Neuronal stem cell (in vitro differentiated cells): ENCODE measurements at regions not wholly inside any gene's neighbourhood (a gene's known extent, or its start where the extent isn't known, plus 50 kb on each side); places are given as distances from the start of the nearest gene placed in this dataset.

ENCODE experiments used
- DNase-seq: peaks from one replicate; pipeline ENCODE4 v3.0.0-alpha.2; 2013; ENCODE audit warnings: low spot score
- H2AFZ ChIP-seq: one replicate; pipeline ENCODE4 v1.6.1; 2013; ENCODE audit warnings: mild to moderate bottlenecking, low read length, inconsistent platforms
- H2AK5ac ChIP-seq: 2 replicates; pipeline ENCODE4 v1.6.1; 2013; ENCODE audit warnings: low read depth, mild to moderate bottlenecking, inconsistent platforms, low read length, moderate library complexity, mixed read lengths
- H2BK120ac ChIP-seq: 2 replicates; pipeline ENCODE4 v1.6.1; 2013; ENCODE audit warnings: low read depth, mild to moderate bottlenecking, inconsistent platforms, low read length, moderate library complexity, mixed read lengths
- H2BK12ac ChIP-seq: one replicate; pipeline ENCODE4 v1.6.1; 2013; ENCODE audit warnings: low read length, inconsistent platforms
- H2BK15ac ChIP-seq: 2 replicates; pipeline ENCODE4 v1.6.1; 2013; ENCODE audit warnings: mild to moderate bottlenecking, low read length, inconsistent platforms, mixed read lengths
- H2BK5ac ChIP-seq: one replicate; pipeline ENCODE4 v1.6.1; 2013; ENCODE audit warnings: inconsistent platforms, mild to moderate bottlenecking, low read length, moderate library complexity
- H3K14ac ChIP-seq: one replicate; pipeline ENCODE4 v1.6.1; 2013; ENCODE audit warnings: low read length, inconsistent platforms
- H3K18ac ChIP-seq: 2 replicates; pipeline ENCODE4 v1.6.1; 2013; ENCODE audit warnings: low read length, inconsistent platforms
- H3K23ac ChIP-seq: 2 replicates; pipeline ENCODE4 v1.6.1; 2013; ENCODE audit warnings: low read depth, mild to moderate bottlenecking, mixed read lengths, low read length, inconsistent platforms; ENCODE audit not compliant: poor library complexity
- H3K27ac ChIP-seq: replicated peaks from 3 replicates; pipeline ENCODE4 v1.5.1; 2013; ENCODE audit warnings: low read length, inconsistent platforms
- H3K27me3 ChIP-seq, 3 experiments: 2 replicates each; pipeline ENCODE4 v1.6.1; 2013; ENCODE audit warnings: low read length in 3 of 3, mild to moderate bottlenecking in 2 of 3, inconsistent platforms in 1 of 3, low read depth in 1 of 3, mixed read lengths in 1 of 3, moderate library complexity in 1 of 3; ENCODE audit not compliant: control insufficient read depth in 3 of 3, insufficient read depth in 3 of 3
- H3K36me3 ChIP-seq, 2 donors: replicated peaks in 1 of 2; 2 replicates each; pipeline ENCODE4 v1.6.1; 2013; ENCODE audit warnings: low read length in 2 of 2; ENCODE audit not compliant: control insufficient read depth in 2 of 2, insufficient read depth in 2 of 2
- H3K4ac ChIP-seq: 2 replicates; pipeline ENCODE4 v1.6.1; 2013; ENCODE audit warnings: inconsistent platforms, mild to moderate bottlenecking, low read length, moderate library complexity
- H3K4me1 ChIP-seq, 2 donors: 1 replicate in 1 of 2; 2 replicates in 1 of 2; pipeline ENCODE4 v1.6.1; 2013; ENCODE audit warnings: low read length in 2 of 2, low read depth in 1 of 2; ENCODE audit not compliant: control insufficient read depth in 2 of 2, insufficient read depth in 1 of 2
- H3K4me2 ChIP-seq: one replicate; pipeline ENCODE4 v1.6.1; 2013; ENCODE audit warnings: mild to moderate bottlenecking, low read length, inconsistent platforms; ENCODE audit not compliant: insufficient read depth, poor library complexity, severe bottlenecking
- H3K4me3 ChIP-seq, 2 donors: 2 replicates each; pipeline ENCODE4 v1.5.1; 2013; ENCODE audit warnings: low read length in 2 of 2, mild to moderate bottlenecking in 2 of 2, inconsistent platforms in 1 of 2, moderate library complexity in 1 of 2
- H3K79me1 ChIP-seq: one replicate; pipeline ENCODE4 v1.6.1; 2013; ENCODE audit warnings: low read depth, mild to moderate bottlenecking, inconsistent platforms, low read length, moderate library complexity
- H3K9ac ChIP-seq: one replicate; pipeline ENCODE4 v1.6.1; 2013; ENCODE audit warnings: mild to moderate bottlenecking, low read depth, low read length, inconsistent platforms; ENCODE audit not compliant: poor library complexity
- H3K9me3 ChIP-seq, 2 donors: replicated peaks in 1 of 2; 2 replicates each; pipeline versions ENCODE3 to v1.6.1; 2013; ENCODE audit warnings: low read length in 2 of 2, mild to moderate bottlenecking in 2 of 2, inconsistent platforms in 1 of 2, low read depth in 1 of 2, mixed read lengths in 1 of 2, moderate library complexity in 1 of 2; ENCODE audit not compliant: control insufficient read depth in 2 of 2, insufficient read depth in 1 of 2
- H4K8ac ChIP-seq: one replicate; pipeline ENCODE4 v1.6.1; 2013; ENCODE audit warnings: low read depth, mild to moderate bottlenecking, inconsistent platforms, low read length, moderate library complexity
- H4K91ac ChIP-seq: one replicate; pipeline ENCODE4 v1.6.1; 2013; ENCODE audit warnings: low read length, low read depth, mild to moderate bottlenecking, inconsistent platforms; ENCODE audit not compliant: poor library complexity
- WGBS, 2 donors: extraction: QIAGEN DNeasy Blood & Tissue Kit; methylation state at CpG; one replicate each; pipeline ENCODE4 v1.1.7; 2013; ENCODE audit warnings: missing lambda C conversion rate in 2 of 2, mixed read lengths in 1 of 2; ENCODE audit not compliant: insufficient read length in 2 of 2, insufficient replicate concordance in 1 of 2; ENCODE audit errors: extremely low coverage in 2 of 2; 5-methylcytosine and 5-hydroxymethylcytosine counted together

DNA sequence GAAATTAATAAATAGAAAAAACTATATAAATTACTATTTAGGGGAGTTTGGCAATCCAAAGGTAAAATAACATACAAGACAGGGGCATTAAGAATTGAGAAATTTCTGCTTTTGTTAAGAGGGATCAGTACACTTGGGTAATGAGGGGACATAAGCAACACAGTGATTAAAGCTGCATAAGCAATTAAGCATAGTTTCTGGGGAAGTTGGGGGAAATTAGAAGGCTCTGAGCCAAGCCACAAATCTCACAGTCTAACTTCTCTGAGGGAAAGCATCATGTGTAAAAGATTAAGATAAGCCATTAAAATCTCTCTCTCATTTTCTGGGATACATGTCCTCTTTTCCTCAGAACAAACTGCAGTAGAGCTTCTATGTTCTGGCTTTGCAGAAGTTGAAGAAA lies 533.9 kb upstream of the LRFN5 start:
- no peak overlapping the region for H3K9ac ChIP-seq
- H2BK12ac ChIP-seq: no peak overlapping the region
- H2BK15ac ChIP-seq: no peak overlapping the region
- H3K14ac ChIP-seq: no peak overlapping the region
- no peak overlapping the region for H3K4me3 ChIP-seq
- no peak overlapping the region for H3K27ac ChIP-seq
- DNase-seq: no peak
- no peaks in the 10 kb centered on the region for H3K27me3 ChIP-seq
- no peaks in the 10 kb centered on the region for H3K4me1 ChIP-seq
- H4K8ac ChIP-seq: no peak overlapping the region
- H3K23ac ChIP-seq: no peak overlapping the region
- no peak overlapping the region for H2BK120ac ChIP-seq
- H2BK5ac ChIP-seq: no peak overlapping the region
- no peaks in the 10 kb centered on the region for H3K36me3 ChIP-seq
- H2AK5ac ChIP-seq: no peak overlapping the region
- H3K4ac ChIP-seq: no peak overlapping the region
- no peak overlapping the region for H3K18ac ChIP-seq
- H4K91ac ChIP-seq: no peak overlapping the region
- H2AFZ ChIP-seq: no peak overlapping the region
- no peaks in the 10 kb centered on the region for H3K9me3 ChIP-seq
- no peaks in the 10 kb centered on the region for H3K79me1 ChIP-seq
- no peak overlapping the region for H3K4me2 ChIP-seq

GRCh38 chr14:41071351-41071750 lies 535.3 kb upstream of the LRFN5 start:
- no CpG with 5 or more reads among the region's 2 CpGs for whole genome bisulfite sequencing, 2 donors
- no peak overlapping the region for H2BK5ac ChIP-seq
- H3K9ac ChIP-seq: no peak overlapping the region
- H3K36me3 ChIP-seq: no peaks in the 10 kb centered on the region
- no peak overlapping the region for H3K18ac ChIP-seq
- no peaks in the 10 kb centered on the region for H3K79me1 ChIP-seq
- no peaks in the 10 kb centered on the region for H3K4me1 ChIP-seq
- no peak overlapping the region for H2BK120ac ChIP-seq
- H2AFZ ChIP-seq: no peak overlapping the region
- H3K27me3 ChIP-seq: no peaks in the 10 kb centered on the region
- H2BK15ac ChIP-seq: no peak overlapping the region
- no peak overlapping the region for H3K4me3 ChIP-seq
- H3K23ac ChIP-seq: no peak overlapping the region
- no peak overlapping the region for H2AK5ac ChIP-seq
- H3K4me2 ChIP-seq: no peak overlapping the region
- no peak overlapping the region for H3K27ac ChIP-seq
- H2BK12ac ChIP-seq: no peak overlapping the region
- H3K4ac ChIP-seq: no peak overlapping the region
- no peaks in the 10 kb centered on the region for H3K9me3 ChIP-seq
- no peak for DNase-seq
- no peak overlapping the region for H4K91ac ChIP-seq
- H3K14ac ChIP-seq: no peak overlapping the region
- H4K8ac ChIP-seq: no peak overlapping the region

DNA sequence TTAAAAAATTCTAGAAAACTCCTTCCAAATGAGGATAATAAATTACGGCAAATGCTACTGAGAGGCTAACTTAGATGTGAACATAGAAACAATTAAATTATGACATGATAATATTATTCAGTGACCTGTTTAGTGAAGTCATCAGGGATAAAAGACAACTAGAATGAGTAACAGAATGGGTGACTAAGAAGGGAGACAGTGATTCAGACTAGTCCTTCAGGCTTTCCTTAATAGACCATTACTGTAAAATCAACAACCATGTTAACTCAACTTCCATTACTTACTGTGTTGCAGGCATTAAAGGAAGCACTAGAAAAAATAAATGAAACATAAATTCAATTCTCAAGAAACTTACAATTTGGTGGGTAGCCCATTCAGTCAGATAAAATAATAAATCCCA lies 543.9 kb upstream of the LRFN5 start:
- WGBS, 2 donors: no CpG with 5 or more reads among the region's 1 CpG
- Histone ChIP-seq H2BK15ac (no peak overlapping the region), H4K91ac (no peak overlapping the region), H3K9me3 (no peaks in the 10 kb centered on the region), H3K14ac (no peak overlapping the region), H3K23ac (no peak overlapping the region), H3K27ac (no peak overlapping the region), H3K4me2 (no peak overlapping the region), H3K36me3 (no peaks in the 10 kb centered on the region), H3K4me3 (no peak overlapping the region), H3K9ac (no peak overlapping the region), H2BK120ac (no peak overlapping the region), H2BK5ac (no peak overlapping the region), H3K4me1 (no peaks in the 10 kb centered on the region), H3K79me1 (no peaks in the 10 kb centered on the region), H4K8ac (no peak overlapping the region), H3K18ac (no peak overlapping the region), H2AK5ac (no peak overlapping the region), H2AFZ (no peak overlapping the region), H3K27me3 (no peaks in the 10 kb centered on the region), H2BK12ac (no peak overlapping the region), H3K4ac (no peak overlapping the region)
- DNase-seq: no peak

DNA sequence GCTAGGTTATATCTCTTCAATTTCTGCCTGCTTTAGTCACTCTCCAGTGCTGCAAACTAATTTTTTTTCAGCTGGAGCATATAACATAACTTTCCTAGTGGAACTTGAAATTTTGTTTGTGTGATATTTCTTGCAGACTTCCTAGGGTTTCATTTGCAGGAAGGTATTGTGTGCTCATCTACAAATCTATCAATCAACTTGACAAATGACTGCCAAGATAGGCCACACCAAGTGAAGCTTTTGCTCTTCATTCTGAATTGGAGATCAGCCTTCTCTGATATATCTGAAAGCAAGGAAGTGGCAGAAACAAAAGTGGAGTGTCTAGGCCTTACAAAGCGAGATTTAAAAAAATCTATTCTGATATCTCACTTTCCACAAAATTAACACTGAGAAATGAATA lies 551.1 kb upstream of the LRFN5 start:
- no peak overlapping the region for H3K4ac ChIP-seq
- no peak overlapping the region for H3K18ac ChIP-seq
- no peak overlapping the region for H3K4me2 ChIP-seq
- no peak overlapping the region for H3K27ac ChIP-seq
- no peak for DNase-seq
- H2BK120ac ChIP-seq: no peak overlapping the region
- H2AFZ ChIP-seq: no peak overlapping the region
- peaks cover 0 to 3% of the 10 kb centered on the region in 2 donors for H3K4me1 ChIP-seq
- H3K4me3 ChIP-seq: no peak overlapping the region
- H4K91ac ChIP-seq: no peak overlapping the region
- no peaks in the 10 kb centered on the region for H3K9me3 ChIP-seq
- no peak overlapping the region for H2BK15ac ChIP-seq
- no peak overlapping the region for H4K8ac ChIP-seq
- no CpG with 5 or more reads among the region's 1 CpG for WGBS, 2 donors
- no peak overlapping the region for H2BK5ac ChIP-seq
- H3K36me3 ChIP-seq: no peaks in the 10 kb centered on the region
- no peak overlapping the region for H2BK12ac ChIP-seq
- H2AK5ac ChIP-seq: no peak overlapping the region
- H3K79me1 ChIP-seq: no peaks in the 10 kb centered on the region
- H3K23ac ChIP-seq: no peak overlapping the region
- H3K27me3 ChIP-seq: no peaks in the 10 kb centered on the region
- H3K14ac ChIP-seq: no peak overlapping the region
- no peak overlapping the region for H3K9ac ChIP-seq
